ENCODE measurements at regions not wholly inside any gene's neighbourhood (a gene's known extent, or its start where the extent isn't known, plus 50 kb on each side); places are given as distances from the start of the nearest gene placed in this dataset.

DNA sequence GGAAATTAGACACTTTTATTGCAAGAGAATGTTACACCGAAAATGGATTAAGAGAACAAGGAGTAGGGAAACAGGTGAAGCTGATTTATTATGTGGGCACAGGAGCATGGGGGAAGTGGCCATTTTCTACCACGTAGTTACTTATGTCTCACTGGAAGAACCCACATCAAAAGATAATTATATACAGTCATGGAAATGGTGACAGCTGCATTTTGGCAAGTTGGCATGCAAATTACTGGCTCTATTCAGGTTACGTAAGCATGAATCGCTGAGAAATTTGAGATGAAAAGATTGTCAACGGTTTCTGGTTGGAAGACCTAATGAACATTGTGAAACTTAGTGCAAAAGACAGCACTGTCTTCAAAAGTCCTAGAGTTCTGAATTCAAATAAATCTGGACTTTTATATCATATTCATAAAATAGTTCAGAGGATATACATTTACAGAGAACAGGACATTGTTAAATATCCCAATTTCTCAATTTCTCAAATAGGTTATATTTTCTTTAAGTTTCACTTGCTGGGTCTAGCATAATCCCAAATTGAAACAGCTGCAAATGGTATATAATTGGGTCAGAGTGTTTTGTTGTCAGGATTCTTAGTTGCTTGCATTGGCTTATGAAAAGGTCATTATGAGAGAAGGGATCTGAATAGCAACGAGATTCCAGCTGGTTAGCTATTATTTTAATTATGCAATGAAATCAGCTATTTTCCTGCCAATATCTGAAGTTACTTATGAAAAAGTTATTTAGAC, 567.8 kb downstream of the ZPLD1 start:
- intact Hi-C loops (cut with micrococcal nuclease; ENCODE audit: unreplicated experiment): no loop called here
- no peaks in the 10 kb centered on the region for H3K9me3 ChIP-seq (ENCODE audit: control insufficient read depth, insufficient read depth, low read depth, low read length)
- no peaks in the 10 kb centered on the region for H3K36me3 ChIP-seq (ENCODE audit: control insufficient read depth, insufficient read depth, low read length)
- ChIA-PET CTCF (no interaction called here), POLR2A (interaction anchor here (0.6 kb wide), 1 partner anchor 291 kb away, joined by 3 read pairs; no protein-coding TSS in a partner anchor)
- ATAC-seq (no peak), DNase-seq (ENCODE audit: low read depth, low spot score) (no peak)
- no peak overlapping the region for H3K27ac ChIP-seq (ENCODE audit: low read length)
- no TSS peak for BruUV-seq (replicated peaks)
- no peaks in the 10 kb centered on the region for H3K4me1 ChIP-seq (ENCODE audit: control insufficient read depth, insufficient read depth, low read length)
- in situ Hi-C loops (cut with HindIII; ENCODE audit: low pct_unique_long_range_greater_than_20kb, low sequenced_read_pairs): no loop called here
- no peaks in the 10 kb centered on the region for H3K27me3 ChIP-seq (ENCODE audit: control insufficient read depth, insufficient read depth, low read length)
- no peak overlapping the region for H3K4me3 ChIP-seq (ENCODE audit: low read depth in 2 of 2, low read length in 2 of 2)
- TF ChIP-seq SIN3A (IDR thresholded peaks at IDR 0.05; ENCODE audit: borderline replicate concordance, insufficient read depth, low read depth, low read length): no peak
- TF ChIP-seq POLR2AphosphoS5 (IDR thresholded peaks at IDR 0.05; ENCODE audit: low read depth, low read length): no peak
- TF ChIP-seq TCF7L2 (IDR thresholded peaks at IDR 0.05; ENCODE audit: low read depth, low read length): no peak
- TF ChIP-seq, protein P1, sequence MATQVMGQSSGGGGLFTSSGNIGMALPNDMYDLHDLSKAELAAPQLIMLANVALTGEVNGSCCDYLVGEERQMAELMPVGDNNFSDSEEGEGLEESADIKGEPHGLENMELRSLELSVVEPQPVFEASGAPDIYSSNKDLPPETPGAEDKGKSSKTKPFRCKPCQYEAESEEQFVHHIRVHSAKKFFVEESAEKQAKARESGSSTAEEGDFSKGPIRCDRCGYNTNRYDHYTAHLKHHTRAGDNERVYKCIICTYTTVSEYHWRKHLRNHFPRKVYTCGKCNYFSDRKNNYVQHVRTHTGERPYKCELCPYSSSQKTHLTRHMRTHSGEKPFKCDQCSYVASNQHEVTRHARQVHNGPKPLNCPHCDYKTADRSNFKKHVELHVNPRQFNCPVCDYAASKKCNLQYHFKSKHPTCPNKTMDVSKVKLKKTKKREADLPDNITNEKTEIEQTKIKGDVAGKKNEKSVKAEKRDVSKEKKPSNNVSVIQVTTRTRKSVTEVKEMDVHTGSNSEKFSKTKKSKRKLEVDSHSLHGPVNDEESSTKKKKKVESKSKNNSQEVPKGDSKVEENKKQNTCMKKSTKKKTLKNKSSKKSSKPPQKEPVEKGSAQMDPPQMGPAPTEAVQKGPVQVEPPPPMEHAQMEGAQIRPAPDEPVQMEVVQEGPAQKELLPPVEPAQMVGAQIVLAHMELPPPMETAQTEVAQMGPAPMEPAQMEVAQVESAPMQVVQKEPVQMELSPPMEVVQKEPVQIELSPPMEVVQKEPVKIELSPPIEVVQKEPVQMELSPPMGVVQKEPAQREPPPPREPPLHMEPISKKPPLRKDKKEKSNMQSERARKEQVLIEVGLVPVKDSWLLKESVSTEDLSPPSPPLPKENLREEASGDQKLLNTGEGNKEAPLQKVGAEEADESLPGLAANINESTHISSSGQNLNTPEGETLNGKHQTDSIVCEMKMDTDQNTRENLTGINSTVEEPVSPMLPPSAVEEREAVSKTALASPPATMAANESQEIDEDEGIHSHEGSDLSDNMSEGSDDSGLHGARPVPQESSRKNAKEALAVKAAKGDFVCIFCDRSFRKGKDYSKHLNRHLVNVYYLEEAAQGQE (IDR thresholded peaks at IDR 0.05; ENCODE audit: insufficient read depth in 1 of 2, low read depth in 2 of 2, low read length in 1 of 2): no peak
- TF ChIP-seq, protein P2, sequence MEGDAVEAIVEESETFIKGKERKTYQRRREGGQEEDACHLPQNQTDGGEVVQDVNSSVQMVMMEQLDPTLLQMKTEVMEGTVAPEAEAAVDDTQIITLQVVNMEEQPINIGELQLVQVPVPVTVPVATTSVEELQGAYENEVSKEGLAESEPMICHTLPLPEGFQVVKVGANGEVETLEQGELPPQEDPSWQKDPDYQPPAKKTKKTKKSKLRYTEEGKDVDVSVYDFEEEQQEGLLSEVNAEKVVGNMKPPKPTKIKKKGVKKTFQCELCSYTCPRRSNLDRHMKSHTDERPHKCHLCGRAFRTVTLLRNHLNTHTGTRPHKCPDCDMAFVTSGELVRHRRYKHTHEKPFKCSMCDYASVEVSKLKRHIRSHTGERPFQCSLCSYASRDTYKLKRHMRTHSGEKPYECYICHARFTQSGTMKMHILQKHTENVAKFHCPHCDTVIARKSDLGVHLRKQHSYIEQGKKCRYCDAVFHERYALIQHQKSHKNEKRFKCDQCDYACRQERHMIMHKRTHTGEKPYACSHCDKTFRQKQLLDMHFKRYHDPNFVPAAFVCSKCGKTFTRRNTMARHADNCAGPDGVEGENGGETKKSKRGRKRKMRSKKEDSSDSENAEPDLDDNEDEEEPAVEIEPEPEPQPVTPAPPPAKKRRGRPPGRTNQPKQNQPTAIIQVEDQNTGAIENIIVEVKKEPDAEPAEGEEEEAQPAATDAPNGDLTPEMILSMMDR (IDR thresholded peaks at IDR 0.05): no peak

DNA sequence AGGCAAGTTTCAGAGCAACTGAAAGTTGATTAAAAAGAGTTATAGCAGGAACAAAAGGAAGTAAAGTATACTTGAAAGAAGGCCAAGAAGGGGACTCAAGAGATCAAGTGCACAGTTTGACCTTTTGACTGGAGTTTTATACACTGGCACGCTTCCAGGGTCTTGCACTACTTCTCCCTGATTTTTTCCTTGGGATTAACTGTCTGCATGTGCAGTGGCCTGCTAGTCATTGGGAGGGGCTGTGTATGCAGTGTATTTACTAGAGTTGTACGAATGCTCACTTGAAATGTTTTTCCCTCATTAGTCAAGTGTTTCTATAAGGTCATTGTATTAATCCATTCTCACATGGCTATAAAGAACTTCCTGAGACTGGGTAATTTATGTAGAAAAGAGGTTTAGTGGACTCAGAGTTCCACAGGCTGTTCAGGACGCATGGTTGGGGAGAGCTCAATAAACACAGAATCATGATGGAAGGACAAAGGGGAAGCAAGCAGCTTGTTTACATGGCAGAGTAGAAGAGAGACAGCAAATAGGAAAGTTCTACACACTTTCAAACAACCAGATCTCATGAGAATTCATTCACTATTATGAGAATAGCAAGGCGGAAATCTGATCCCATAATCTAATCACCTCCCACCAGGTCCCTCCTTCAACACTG, 571.8 kb downstream of the ZPLD1 start:
- ATAC-seq: no peak
- Histone ChIP-seq H3K27me3 (ENCODE audit: control insufficient read depth, insufficient read depth, low read length) (no peaks in the 10 kb centered on the region), H3K36me3 (ENCODE audit: control insufficient read depth, insufficient read depth, low read length) (no peaks in the 10 kb centered on the region), H3K9me3 (ENCODE audit: control insufficient read depth, insufficient read depth, low read depth, low read length) (no peaks in the 10 kb centered on the region), H3K4me1 (ENCODE audit: control insufficient read depth, insufficient read depth, low read length) (no peaks in the 10 kb centered on the region), H3K27ac (ENCODE audit: low read length) (no peak overlapping the region), H3K4me3 (ENCODE audit: low read depth in 2 of 2, low read length in 2 of 2) (no peak overlapping the region)
- intact Hi-C loops (cut with micrococcal nuclease; ENCODE audit: unreplicated experiment): no loop called here
- BruUV-seq (replicated peaks): no TSS peak
- POLR2A ChIA-PET: no interaction called here
- in situ Hi-C loops (cut with HindIII; ENCODE audit: low pct_unique_long_range_greater_than_20kb, low sequenced_read_pairs): no loop called here
- CTCF ChIA-PET: no interaction called here
- TF ChIP-seq TCF7L2 (IDR thresholded peaks at IDR 0.05; ENCODE audit: low read depth, low read length) (no peak), POLR2AphosphoS5 (IDR thresholded peaks at IDR 0.05; ENCODE audit: low read depth, low read length) (no peak), SIN3A (IDR thresholded peaks at IDR 0.05; ENCODE audit: borderline replicate concordance, insufficient read depth, low read depth, low read length) (no peak)
- TF ChIP-seq, protein P2 (IDR thresholded peaks at IDR 0.05): no peak
- TF ChIP-seq, protein P1 (IDR thresholded peaks at IDR 0.05; ENCODE audit: insufficient read depth in 1 of 2, low read depth in 2 of 2, low read length in 1 of 2): no peak
- no peak for DNase-seq (ENCODE audit: low read depth, low spot score)
